OCI-LY7 (cell line): ENCODE measurements at regions not wholly inside any gene's neighbourhood (a gene's known extent, or its start where the extent isn't known, plus 50 kb on each side); places are given as distances from the start of the nearest gene placed in this dataset.

Experiments
- EZH2phosphoT487 ChIP-seq: fragments of 200-600 bp; sonication (generic); IDR thresholded peaks from 2 replicates; pipeline ENCODE4 v1.6.1; 2018; ENCODE audit warnings: low read depth, borderline replicate concordance, mild to moderate bottlenecking, mixed run types, antibody characterized with exemption, low read length, moderate library complexity, mixed read lengths
- TF ChIP-seq, protein P1 (sequence below): fragments of 200-600 bp; sonication (generic); conservative IDR thresholded peaks from 2 replicates; pipeline ENCODE4 v1.5.1; 2014; ENCODE audit warnings: mild to moderate bottlenecking, antibody characterized with exemption, low read length, moderate library complexity, mixed read lengths

DNA sequence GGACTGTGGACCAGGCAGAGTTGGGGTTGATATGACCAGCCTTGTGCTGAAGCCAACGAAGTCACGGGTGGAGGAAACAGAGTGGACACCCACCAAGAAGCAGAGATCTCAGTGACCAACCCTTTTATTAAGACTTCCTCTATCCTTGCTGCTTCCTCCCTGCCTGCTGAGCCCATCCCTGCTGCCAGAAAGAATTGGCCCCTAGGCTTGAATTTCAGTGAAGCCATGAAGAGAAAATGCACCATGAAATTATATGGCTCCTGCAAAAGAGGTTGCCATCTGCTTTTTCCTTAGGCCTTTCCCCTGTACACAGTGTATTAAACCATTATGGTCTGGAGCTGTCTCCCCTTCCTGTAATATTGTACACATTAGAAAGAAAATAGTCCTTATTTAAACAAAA lies 246.7 kb downstream of the HS3ST3B1 start:
- TF ChIP-seq, protein P1, sequence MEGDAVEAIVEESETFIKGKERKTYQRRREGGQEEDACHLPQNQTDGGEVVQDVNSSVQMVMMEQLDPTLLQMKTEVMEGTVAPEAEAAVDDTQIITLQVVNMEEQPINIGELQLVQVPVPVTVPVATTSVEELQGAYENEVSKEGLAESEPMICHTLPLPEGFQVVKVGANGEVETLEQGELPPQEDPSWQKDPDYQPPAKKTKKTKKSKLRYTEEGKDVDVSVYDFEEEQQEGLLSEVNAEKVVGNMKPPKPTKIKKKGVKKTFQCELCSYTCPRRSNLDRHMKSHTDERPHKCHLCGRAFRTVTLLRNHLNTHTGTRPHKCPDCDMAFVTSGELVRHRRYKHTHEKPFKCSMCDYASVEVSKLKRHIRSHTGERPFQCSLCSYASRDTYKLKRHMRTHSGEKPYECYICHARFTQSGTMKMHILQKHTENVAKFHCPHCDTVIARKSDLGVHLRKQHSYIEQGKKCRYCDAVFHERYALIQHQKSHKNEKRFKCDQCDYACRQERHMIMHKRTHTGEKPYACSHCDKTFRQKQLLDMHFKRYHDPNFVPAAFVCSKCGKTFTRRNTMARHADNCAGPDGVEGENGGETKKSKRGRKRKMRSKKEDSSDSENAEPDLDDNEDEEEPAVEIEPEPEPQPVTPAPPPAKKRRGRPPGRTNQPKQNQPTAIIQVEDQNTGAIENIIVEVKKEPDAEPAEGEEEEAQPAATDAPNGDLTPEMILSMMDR: no peak
- TF ChIP-seq EZH2phosphoT487: no peak
